ENCODE measurements at regions not wholly inside any gene's neighbourhood (a gene's known extent, or its start where the extent isn't known, plus 50 kb on each side); places are given as distances from the start of the nearest gene placed in this dataset.

DNA sequence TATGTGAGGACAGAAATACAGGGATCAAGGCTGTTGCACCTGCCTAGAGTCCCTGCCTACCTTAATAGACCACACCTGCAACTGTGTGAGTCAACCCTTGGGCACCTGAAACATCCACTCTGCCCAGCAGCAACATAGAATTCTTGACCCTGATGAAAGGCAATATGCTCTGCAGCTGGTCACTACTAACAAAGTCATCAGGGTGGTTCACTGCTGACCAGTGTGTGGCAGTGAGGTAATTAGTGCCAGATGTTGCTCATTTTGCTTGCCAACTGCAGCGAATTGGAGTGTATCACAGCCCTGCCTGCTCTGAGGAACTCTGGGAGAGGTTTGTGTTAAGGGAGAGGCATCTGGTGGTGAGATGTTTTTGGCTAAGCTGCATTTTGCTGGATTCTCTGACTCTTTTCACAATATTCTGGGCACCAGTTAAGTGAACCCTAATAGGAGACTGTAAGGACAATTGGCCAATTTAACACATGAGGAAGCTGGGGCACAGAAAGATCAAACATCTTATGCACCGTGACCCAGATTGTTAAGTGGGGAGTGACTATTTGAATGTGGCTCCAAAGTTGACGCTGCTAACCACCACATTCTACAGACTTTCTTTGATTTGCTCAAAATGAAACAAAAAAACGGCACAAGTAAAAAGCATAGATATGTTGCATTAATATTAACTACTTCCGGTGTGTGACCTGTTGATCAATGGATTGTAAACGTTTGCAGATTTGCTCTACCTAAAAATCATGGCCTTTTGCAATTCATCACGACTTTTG is 61.9 kb upstream of the OPRM1 start:
- in situ Hi-C loops (cut with MboI; ENCODE audit: low sequenced_read_pairs) = no loop called here
- Histone ChIP-seq H3K14ac (replicated peaks; ENCODE audit: low read depth, low read length) (no peak overlapping the region), H4K5ac (ENCODE audit: low read depth, low read length) (no peak overlapping the region), H3K4me2 (ENCODE audit: low read depth, low read length) (no peak overlapping the region), H4K91ac (ENCODE audit: insufficient read depth, low read depth, low read length) (no peak overlapping the region), H2AFZ (replicated peaks; ENCODE audit: low read length, poor library complexity) (no peak overlapping the region), H2BK15ac (ENCODE audit: low read depth, low read length) (no peak overlapping the region), H3K56ac (ENCODE audit: extremely low read depth, insufficient read depth, low read length) (no peak overlapping the region), H3K4me1 (ENCODE audit: control insufficient read depth, insufficient read depth, low read length) (no peaks in the 10 kb centered on the region), H4K8ac (ENCODE audit: low read depth in 2 of 2, low read length in 2 of 2) (no peak overlapping the region), H3K18ac (ENCODE audit: low read depth, low read length) (no peak overlapping the region), H3K4me3 (ENCODE audit: insufficient read depth, low read depth, low read length) (no peak overlapping the region), H2BK20ac (ENCODE audit: low read depth, low read length) (no peak overlapping the region), H3K36me3 (ENCODE audit: control insufficient read depth, insufficient read depth, low read length) (no peaks in the 10 kb centered on the region), H4K20me1 (ENCODE audit: insufficient read depth, low read length) (no peaks in the 10 kb centered on the region), H3K27ac (ENCODE audit: insufficient read depth, low read length) (no peak overlapping the region), H3K4ac (ENCODE audit: low read depth, low read length) (no peak overlapping the region), H3K9me1 (ENCODE audit: insufficient read depth, low read length) (no peaks in the 10 kb centered on the region), H2AK9ac (replicated peaks; ENCODE audit: low read depth, low read length, poor library complexity) (no peak overlapping the region), H2BK5ac (ENCODE audit: low read depth, low read length, poor library complexity, severe bottlenecking) (no peak overlapping the region), H3K23ac (ENCODE audit: low read depth, low read length) (no peak overlapping the region), H3K79me1 (ENCODE audit: low read depth in 1 of 2, low read length in 2 of 2) (no peaks in the 10 kb centered on the region), H3K9me3 (ENCODE audit: control insufficient read depth, insufficient read depth, low read length) (peaks cover 7% of the 10 kb centered on the region), H2AK5ac (ENCODE audit: low read depth, low read length) (no peak overlapping the region), H2BK120ac (ENCODE audit: low read depth, low read length) (no peak overlapping the region), H3K9ac (ENCODE audit: low read depth, low read length) (no peak overlapping the region), H3K27me3 (ENCODE audit: control insufficient read depth, insufficient read depth, low read length) (no peaks in the 10 kb centered on the region)
- no TSS peak for BruUV-seq (replicated peaks)
- CTCF ChIA-PET = interaction anchor here (0.5 kb wide), 1 partner anchor 744 kb away, joined by 4 read pairs; no protein-coding TSS in a partner anchor
- ATAC-seq (ENCODE audit: low read depth) (no peak), DNase-seq (no peak)
- dilution Hi-C loops (cut with HindIII; ENCODE audit: low sequenced_read_pairs, unreplicated experiment) = no loop called here
- intact Hi-C loops (cut with micrococcal nuclease) = no loop called here
- TF ChIP-seq CHD1 (IDR thresholded peaks at IDR 0.05; ENCODE audit: low read depth, low read length) = no peak
- TF ChIP-seq BHLHE40 (IDR thresholded peaks at IDR 0.05; ENCODE audit: low read depth, low read length) = no peak
- TF ChIP-seq MAFK (IDR thresholded peaks at IDR 0.05; ENCODE audit: low read depth, low read length) = no peak
- no peak for TF ChIP-seq RCOR1 (IDR thresholded peaks at IDR 0.05; ENCODE audit: insufficient replicate concordance, low read length)
- TF ChIP-seq, protein P1, sequence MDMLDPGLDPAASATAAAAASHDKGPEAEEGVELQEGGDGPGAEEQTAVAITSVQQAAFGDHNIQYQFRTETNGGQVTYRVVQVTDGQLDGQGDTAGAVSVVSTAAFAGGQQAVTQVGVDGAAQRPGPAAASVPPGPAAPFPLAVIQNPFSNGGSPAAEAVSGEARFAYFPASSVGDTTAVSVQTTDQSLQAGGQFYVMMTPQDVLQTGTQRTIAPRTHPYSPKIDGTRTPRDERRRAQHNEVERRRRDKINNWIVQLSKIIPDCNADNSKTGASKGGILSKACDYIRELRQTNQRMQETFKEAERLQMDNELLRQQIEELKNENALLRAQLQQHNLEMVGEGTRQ (IDR thresholded peaks at IDR 0.05; ENCODE audit: low read depth, low read length) = no peak
- TF ChIP-seq MXI1 (IDR thresholded peaks at IDR 0.05; ENCODE audit: borderline replicate concordance, low read depth, low read length) = no peak
- POLR2A ChIA-PET (ENCODE audit: unreplicated experiment) = no interaction called here
- WGBS, 2 experiments (ENCODE audit: extremely low coverage in 2 of 2, insufficient read length in 1 of 2) = 0% methylated on average over 1 of the region's 7 CpGs; no CpG with 5 or more reads in 1 of the 2 experiments
